ENCODE measurements at regions not wholly inside any gene's neighbourhood (a gene's known extent, or its start where the extent isn't known, plus 50 kb on each side); places are given as distances from the start of the nearest gene placed in this dataset.
"Not testable (repeated sequence)": the region's sequence is repeated elsewhere in the genome, so short reads cannot be mapped to it uniquely, and the experiment has no call there.

- not testable (repeated sequence) for TF ChIP-seq CTCF (conservative IDR thresholded peaks at IDR 0.05; ENCODE audit: low read length); EZH2phosphoT487 (IDR thresholded peaks at IDR 0.05; ENCODE audit: borderline replicate concordance)
These were observed 223.5 kb downstream of the LIPI start for GRCh38 chr21:13986996-13987958.

Measured in Loucy (cell line).